GM12878 (cell line): ENCODE measurements at regions not wholly inside any gene's neighbourhood (a gene's known extent, or its start where the extent isn't known, plus 50 kb on each side); places are given as distances from the start of the nearest gene placed in this dataset.

ENCODE experiments used
- ATAC-seq: fragments of 200-7000 bp; cut with Tn5 transposase; 3 replicates; pipeline ENCODE4 v1.9.1; 2020; ENCODE audit warnings: mild to moderate bottlenecking, moderate library complexity
- BruUV-seq: library from RNA; stranded (reverse); fragments of 400-500 nt; replicated peaks from 2 replicates; lab custom pipeline; 2021; lab: Mats Ljungman, UMichigan
- CTCF ChIA-PET: fragments of 300-600 bp; sonication (Branson Sonifier 250); formaldehyde crosslinking; extraction: SDS; loops from one replicate; lab custom pipeline; 2021; ENCODE audit warnings: inconsistent platforms; lab: Yijun Ruan, JAX
- POLR2A ChIA-PET: fragments of 350-600 bp; formaldehyde crosslinking; extraction: SDS; loops from one replicate; lab custom pipeline; 2021; ENCODE audit warnings: inconsistent platforms; lab: Charles Lee
- RAD21 ChIA-PET: fragments of 300-600 bp; sonication (Branson Sonifier 250); formaldehyde crosslinking; loops from one replicate; lab custom pipeline; 2023; ENCODE audit warnings: antibody characterized with exemption; ENCODE audit not compliant: unreplicated experiment; lab: Charles Lee
- SMC1A ChIA-PET: fragments of 300-600 bp; sonication (Branson Sonifier 250); formaldehyde crosslinking; loops from one replicate; lab custom pipeline; 2023; ENCODE audit not compliant: unreplicated experiment, uncharacterized antibody; lab: Charles Lee
- DNase-seq: peaks from one replicate; pipeline ENCODE4 v3.0.0-alpha.2; 2011; ENCODE audit warnings: low read depth, low spot score
- FAIRE-seq: peaks from 3 replicates; lab custom pipeline; 2011; peaks lifted over from hg19 to GRCh38; lab: Jason Lieb, UNC
- H2AFZ ChIP-seq: 2 replicates; pipeline ENCODE4 v1.6.0; 2011; ENCODE audit warnings: low read depth, low read length, control low read depth; ENCODE audit not compliant: control insufficient read depth
- H3K27ac ChIP-seq: 2 replicates; pipeline ENCODE4 v1.5.1; 2011; ENCODE audit warnings: control low read depth; ENCODE audit not compliant: control insufficient read depth, insufficient read depth
- H3K27me3 ChIP-seq, 2 experiments: replicated peaks in 1 of 2; 2 replicates each; pipeline versions ENCODE4 v1.6.0 to v1.6.1; 2011; ENCODE audit warnings: low read length in 1 of 2; ENCODE audit not compliant: control insufficient read depth in 2 of 2, insufficient read depth in 2 of 2
- H3K36me3 ChIP-seq, 2 experiments: 2 replicates each; pipeline ENCODE4 v1.5.1; 2011; ENCODE audit warnings: low read length in 1 of 2; ENCODE audit not compliant: control insufficient read depth in 2 of 2, insufficient read depth in 2 of 2
- H3K4me1 ChIP-seq: 2 replicates; pipeline ENCODE4 v1.6.1; 2011; ENCODE audit warnings: mild to moderate bottlenecking, low read length, moderate library complexity, mixed read lengths; ENCODE audit not compliant: control insufficient read depth, insufficient read depth
- H3K4me2 ChIP-seq: 2 replicates; pipeline ENCODE4 v1.6.0; 2011; ENCODE audit warnings: control low read depth; ENCODE audit not compliant: control insufficient read depth, insufficient read depth
- H3K4me3 ChIP-seq: fragments of 200-600 bp; sonication (generic); 2 replicates; pipeline ENCODE4 v1.5.1; 2016
- H3K79me2 ChIP-seq: 2 replicates; pipeline ENCODE4 v1.6.0; 2011; ENCODE audit warnings: low read length; ENCODE audit not compliant: control insufficient read depth, insufficient read depth
- H3K9ac ChIP-seq: 2 replicates; pipeline ENCODE4 v1.8.0; 2011; ENCODE audit warnings: low read length, control low read depth, mixed read lengths; ENCODE audit not compliant: control insufficient read depth, insufficient read depth
- H3K9me3 ChIP-seq: replicated peaks from 3 replicates; pipeline ENCODE4 v1.5.1; 2011; ENCODE audit warnings: mild to moderate bottlenecking, low read length; ENCODE audit not compliant: control insufficient read depth, insufficient read depth
- H4K20me1 ChIP-seq: 2 replicates; pipeline ENCODE4 v1.6.0; 2011; ENCODE audit not compliant: control insufficient read depth, insufficient read depth
- CHD1 ChIP-seq: IDR thresholded peaks from 2 replicates; pipeline ENCODE4 v1.6.1; 2012; ENCODE audit warnings: low read depth, low read length, improper control_type of control experiment
- NFYB ChIP-seq: IDR thresholded peaks from 2 replicates; pipeline ENCODE4 v1.6.1; 2011; ENCODE audit warnings: low read depth, mild to moderate bottlenecking, low read length, improper control_type of control experiment, moderate library complexity; ENCODE audit not compliant: insufficient read depth
- RUNX3 ChIP-seq: IDR thresholded peaks from 2 replicates; pipeline ENCODE4 v1.6.1; 2012; ENCODE audit warnings: low read length, inconsistent platforms
- SMAD5 ChIP-seq: IDR thresholded peaks from 2 replicates; pipeline ENCODE4 v1.6.1; 2016; ENCODE audit warnings: antibody characterized with exemption, low read depth
- SRF ChIP-seq, 2 experiments: IDR thresholded peaks; 2 replicates each; pipeline ENCODE4 v1.6.1; 2011; ENCODE audit warnings: low read depth in 2 of 2, low read length in 2 of 2, mild to moderate bottlenecking in 1 of 2, moderate library complexity in 1 of 2
- ZBTB33 ChIP-seq: fragments of 450-650 bp; IDR thresholded peaks from 2 replicates; pipeline ENCODE4 v1.6.1; 2017; ENCODE audit warnings: mild to moderate bottlenecking
- WGBS: methylation state at CpG from one replicate; pipeline ENCODE4 v1.1.6; 2016; ENCODE audit warnings: low lambda C conversion rate; ENCODE audit not compliant: insufficient replicate concordance, insufficient coverage; ENCODE audit errors: missing lambda C conversion rate; 5-methylcytosine and 5-hydroxymethylcytosine counted together
- in situ Hi-C: fragments of 300-500 bp; cut with MboI; formaldehyde crosslinking; loops from 9 replicates; pipeline ENCODE4 v1.14.3; 2018; ENCODE audit warnings: mixed read lengths
- intact Hi-C: fragments of 100-400 bp; cut with micrococcal nuclease; formaldehyde crosslinking; loops from one replicate; pipeline ENCODE4 v1.14.2; 2022; ENCODE audit not compliant: unreplicated experiment

GRCh38 chr1:23615423-23615822 is 56.1 kb upstream of the ID3 start:
- Histone ChIP-seq H4K20me1 (no peaks in the 10 kb centered on the region), H3K9me3 (no peaks in the 10 kb centered on the region), H3K27me3 (no peaks in the 10 kb centered on the region), H3K79me2 (no peaks in the 10 kb centered on the region), H2AFZ (no peak overlapping the region), H3K9ac (no peak overlapping the region), H3K36me3 (no peaks in the 10 kb centered on the region), H3K4me3 (no peak overlapping the region), H3K27ac (no peak overlapping the region), H3K4me2 (no peak overlapping the region), H3K4me1 (peaks cover 52% of the 10 kb centered on the region)
- FAIRE-seq, result no peak
- no peak for TF ChIP-seq SMAD5
- no peak for TF ChIP-seq NFYB
- TF ChIP-seq ZBTB33, result no peak
- TF ChIP-seq RUNX3, result no peak
- TF ChIP-seq SRF (IDR thresholded peaks at IDR 0.05; ENCODE audit: low read depth in 2 of 2, low read length in 2 of 2), result no peak
- no peak for TF ChIP-seq CHD1
- BruUV-seq, result no TSS peak
- in situ Hi-C loops, result no loop called here
- intact Hi-C loops, result no loop called here
- ChIA-PET RAD21 (interaction anchor here (3.6 kb wide), 1 partner anchor 60 kb away, joined by 13 read pairs; no protein-coding TSS in a partner anchor), CTCF (no interaction called here), POLR2A (no interaction called here), SMC1A (no interaction called here)
- no peak for ATAC-seq
- no peak for DNase-seq
- 90% methylated on average over 6 of the region's 6 CpGs for WGBS
